HG03103 (cell line): ENCODE measurements at regions not wholly inside any gene's neighbourhood (a gene's known extent, or its start where the extent isn't known, plus 50 kb on each side); places are given as distances from the start of the nearest gene placed in this dataset.

Source experiments
- ATAC-seq: cut with Tn5 transposase; IDR thresholded peaks from one replicate; pipeline ENCODE4 v1.9.1; 2021; ENCODE audit warnings: low read depth; ENCODE audit not compliant: unreplicated experiment

DNA sequence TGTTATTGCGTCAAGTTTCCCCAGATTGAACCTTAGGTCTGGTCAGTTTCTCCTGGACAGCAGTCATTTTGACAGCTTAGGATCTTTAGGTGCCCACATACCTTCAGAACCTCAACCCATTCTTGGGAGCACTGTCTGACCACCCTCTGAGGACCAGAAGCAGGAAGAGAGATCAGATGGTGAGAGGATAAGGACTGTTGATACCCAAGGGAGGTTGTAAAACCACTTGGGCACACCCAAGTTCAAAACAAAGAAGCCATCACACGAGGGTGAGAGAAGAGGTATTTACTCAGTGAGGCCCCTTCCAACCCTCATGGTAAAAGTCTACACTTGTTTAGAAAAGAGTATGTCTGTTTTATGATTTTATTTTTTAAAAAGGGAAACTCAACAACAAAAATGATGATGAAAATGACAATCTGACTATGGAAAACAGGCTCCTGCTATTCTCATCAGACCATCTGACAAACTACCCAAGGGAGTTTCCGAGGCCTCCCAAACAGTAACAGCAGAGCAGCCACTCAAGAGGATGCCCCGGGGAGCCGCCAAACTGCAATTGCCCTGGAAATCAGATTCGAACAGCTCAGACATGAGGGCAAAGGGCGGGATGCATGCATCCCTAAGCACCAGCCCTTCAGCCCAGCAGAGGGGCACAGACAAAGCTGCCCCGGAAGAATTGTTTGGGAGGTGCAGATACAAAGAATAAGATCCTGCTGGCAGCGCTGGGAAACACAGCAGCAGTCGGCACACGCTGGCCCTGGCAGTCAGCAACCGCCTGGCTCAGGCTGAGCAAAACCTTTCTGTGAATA is 162.6 kb upstream of the PLEKHG7 start:
- ATAC-seq: no peak

DNA sequence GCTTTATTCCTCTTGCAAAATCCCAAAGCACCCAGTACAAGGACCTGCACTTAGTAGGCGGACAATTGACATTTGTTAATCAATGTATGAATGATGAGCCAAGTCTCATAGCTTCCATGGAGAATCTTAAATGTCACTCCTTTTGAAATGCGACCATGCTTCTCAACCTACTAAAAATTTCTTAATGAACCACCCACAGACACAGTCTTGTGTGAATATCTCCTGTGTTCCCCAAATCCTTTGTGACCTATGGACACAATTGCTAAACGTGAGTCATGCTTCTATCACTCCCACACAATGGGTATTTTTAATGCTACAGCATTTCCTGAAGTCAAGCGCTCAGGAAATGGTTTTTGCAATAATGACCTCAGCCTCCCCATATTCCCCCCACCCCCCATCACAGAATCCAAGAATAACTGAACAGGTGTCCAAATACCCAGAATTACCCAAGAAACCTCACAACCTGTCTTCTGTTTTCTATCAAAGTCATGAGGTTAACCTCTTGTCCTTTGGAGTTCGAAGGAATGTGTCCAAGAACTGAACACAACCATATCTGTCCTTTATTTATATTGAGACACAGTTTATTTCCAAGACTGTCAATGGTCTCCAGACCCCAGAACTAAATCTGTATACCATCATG is 163.6 kb upstream of the PLEKHG7 start:
- no peak for ATAC-seq

DNA sequence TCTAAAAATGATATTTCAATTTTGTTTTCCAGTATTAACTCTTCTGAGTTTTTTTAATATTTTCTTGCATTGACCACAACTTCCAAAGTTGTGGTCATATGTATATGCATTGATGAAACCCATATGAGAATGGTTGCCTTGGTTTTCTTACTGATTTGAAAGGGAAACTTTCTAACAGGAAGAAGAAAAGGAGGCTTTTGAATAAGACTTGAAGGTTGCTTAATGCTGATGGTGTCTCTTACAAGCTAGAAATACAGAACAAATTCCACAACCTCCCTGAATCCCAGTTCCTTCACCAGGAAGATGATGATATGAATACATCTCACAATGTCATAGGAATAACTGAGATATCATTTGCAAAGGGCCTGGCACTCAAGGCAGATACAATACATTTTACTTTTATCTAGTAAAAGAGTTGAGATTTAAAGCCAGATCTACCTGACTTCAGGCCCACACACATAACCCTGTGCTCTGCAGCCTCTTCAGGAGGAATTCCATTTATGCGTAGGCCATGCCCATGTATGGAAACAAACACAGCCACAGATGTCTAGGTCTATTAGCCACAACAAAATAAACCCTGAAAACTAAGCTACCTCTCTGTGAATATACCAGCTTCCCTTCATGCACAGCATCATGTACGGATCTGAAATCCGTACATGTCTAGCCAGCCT is 165.4 kb upstream of the PLEKHG7 start:
- no peak for ATAC-seq

DNA sequence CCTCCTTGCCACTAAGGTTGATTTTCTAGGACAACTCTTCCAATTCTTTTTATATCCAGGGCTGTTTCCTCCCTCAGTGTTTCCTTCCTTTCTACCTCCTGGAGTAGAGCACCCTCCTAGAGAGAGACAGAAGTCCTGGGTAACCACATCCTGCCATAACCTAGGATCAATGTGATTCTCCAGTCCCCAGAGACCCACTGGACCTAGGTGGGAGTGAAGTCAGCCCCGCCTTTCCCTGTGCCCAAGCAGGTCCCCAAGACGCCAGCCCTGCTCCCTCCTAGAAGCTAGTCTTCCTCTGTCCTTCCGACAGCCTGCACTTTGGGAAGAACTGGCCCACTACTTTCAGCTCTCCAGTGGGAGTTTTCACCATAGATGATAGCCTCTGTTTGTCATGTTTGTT is 166.8 kb upstream of the PLEKHG7 start:
- no peak for ATAC-seq

DNA sequence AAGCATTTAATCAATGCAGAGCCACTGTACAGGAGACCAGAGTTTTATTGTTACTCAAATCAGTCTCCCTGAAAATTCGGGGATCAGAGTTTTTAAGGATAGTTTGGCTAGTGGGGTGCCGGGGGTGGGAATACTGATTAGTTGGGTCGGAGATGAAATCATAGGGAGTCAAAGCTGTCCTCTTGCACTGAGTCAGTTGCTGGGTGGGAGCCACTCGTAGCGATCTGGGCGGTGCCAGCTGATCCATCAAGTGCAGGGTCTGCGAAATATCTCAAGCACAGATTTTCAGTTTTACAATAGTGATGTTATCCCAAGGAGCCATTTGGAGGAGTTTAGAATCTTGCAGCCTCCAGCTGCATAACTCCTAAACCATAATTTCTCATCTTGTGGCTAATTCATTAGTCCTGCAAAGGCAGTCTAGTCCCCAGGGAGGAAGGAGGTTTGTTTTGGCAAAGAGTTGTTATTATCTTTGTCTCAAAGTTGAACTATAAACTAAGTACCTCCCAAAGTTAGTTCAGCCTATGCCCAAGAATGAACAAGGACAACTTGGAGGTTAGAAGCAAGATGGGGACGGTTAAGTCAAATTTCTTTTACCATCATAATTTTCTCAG is 169.4 kb upstream of the PLEKHG7 start:
- no peak for ATAC-seq

DNA sequence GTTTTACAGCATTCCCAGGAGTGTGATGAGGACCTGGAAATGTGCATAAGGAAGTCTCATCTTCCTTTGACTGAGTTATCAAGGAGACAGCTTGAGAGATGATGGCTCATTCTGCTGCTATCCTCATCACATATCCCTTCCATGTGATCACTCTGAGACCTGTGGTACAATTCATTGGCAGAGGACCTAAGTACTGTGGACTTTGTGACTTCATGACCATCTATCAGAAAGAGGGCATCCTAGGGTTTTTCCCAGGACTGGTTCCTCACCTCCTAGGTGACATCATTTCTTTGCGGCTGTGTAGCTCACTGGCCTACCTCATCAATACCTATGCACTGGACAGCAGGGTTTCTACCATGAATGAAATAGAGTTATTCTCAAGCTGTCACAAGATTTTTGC is 172.1 kb upstream of the PLEKHG7 start:
- no peak for ATAC-seq

DNA sequence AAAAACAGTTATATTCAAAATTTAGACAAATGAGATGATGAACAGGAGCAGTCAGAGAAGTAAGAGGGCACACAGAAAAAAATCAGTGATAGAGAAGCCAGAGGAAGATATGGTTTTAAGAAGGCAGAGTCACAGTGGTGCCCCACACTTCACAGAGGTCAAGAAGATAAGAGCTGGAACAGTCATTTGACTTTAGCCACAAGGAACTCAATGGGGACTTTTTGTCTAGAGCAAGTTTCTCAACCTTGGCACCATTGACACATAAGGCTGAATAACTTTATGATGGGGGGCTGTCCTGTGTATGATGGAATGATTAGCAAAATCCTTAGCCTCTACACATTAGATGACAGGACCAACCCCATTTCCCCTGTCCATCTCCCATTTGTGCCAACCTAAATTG is 172.8 kb upstream of the PLEKHG7 start:
- ATAC-seq: no peak

DNA sequence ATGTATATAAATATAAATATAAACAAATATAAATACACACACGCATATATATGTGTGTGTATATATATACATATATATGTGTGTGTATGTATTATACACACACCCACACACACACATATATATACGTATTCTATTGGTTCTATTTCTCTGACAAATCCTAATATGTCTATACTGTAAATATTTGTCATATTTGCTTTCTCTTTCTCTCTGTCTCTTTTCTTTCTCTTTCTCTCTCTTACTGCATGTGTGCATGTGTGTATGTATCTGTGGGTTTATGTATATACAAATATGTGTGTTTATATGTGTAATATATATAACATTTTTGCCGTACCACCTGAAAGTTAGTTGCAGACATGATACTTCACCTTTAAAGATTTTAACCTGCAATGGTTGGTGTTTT is 174.2 kb upstream of the PLEKHG7 start:
- ATAC-seq: no peak

DNA sequence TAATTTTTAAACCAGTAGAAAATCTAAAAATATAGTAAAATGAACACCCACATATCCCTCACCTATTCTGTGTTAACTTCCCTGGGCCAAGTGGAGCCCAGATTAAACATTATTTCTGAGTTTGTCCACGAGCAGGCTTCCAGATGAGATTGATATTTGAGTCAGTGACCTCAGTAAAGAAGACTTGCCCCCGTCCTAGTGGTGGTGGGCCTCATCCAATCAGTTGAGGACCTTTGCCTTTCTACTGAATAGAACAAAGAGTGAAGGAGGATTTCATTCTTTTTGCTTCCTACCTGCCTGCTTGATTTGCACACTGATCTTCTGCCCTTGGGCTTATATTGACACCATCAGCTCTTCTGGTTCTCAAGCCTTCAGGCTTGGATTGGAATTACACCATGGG is 174.7 kb upstream of the PLEKHG7 start:
- no peak for ATAC-seq

DNA sequence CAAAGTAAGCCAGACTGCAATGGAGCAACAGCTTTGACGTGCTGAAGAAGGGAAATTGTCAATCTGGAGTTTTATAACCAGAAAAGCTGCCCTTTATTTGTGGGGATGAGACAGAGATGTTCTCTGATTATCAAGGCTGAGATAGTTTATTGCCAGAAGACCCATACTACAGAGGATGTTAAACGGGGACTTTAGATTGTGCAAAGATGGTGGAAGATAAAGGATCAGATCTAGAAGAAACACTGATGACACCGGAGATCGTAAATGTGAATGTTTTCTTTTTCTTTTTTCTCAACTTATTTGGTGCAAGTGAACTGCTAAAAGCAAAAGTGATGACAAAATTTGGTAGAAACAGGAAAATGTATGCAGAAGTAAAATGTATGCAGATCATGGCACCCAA is 178.3 kb upstream of the PLEKHG7 start:
- ATAC-seq: no peak

DNA sequence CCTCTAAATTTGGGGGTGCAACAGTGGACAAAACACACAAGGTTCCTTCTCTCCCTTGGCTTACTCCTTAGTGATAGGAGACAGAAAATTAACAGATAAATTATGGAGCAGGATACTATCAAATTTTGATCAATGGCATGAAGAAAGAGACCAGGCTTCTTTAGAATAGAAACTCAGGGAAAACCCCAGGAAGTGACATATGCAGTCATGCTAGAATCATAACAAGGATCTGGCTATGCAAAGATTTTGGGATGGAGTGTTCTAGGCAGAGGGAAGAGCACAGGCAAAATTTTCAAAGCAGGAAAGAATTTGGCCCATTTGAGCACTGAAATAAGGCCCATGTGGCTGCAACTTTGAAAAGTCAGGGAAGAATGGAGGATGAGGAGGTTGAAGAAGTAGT is 182.3 kb upstream of the PLEKHG7 start:
- no peak for ATAC-seq

DNA sequence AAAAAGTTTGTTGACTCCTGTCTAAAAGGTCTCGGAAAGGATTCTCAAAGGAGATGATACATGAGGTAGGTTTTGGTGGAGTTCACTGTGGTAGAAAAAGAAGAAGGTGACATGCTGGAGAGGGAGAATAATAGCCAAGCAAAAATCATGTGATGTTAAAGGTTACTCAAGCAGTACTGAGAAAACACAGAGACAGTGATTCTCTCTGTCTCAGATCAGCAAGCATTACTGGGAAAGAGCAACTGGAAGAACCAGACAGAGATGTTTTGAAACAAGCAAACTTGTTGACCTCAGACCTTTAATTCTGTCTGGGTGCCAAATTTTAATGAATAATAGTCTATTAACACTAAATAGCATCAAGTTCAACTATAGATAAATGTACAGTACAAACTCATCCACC is 183.5 kb upstream of the PLEKHG7 start:
- no peak for ATAC-seq

DNA sequence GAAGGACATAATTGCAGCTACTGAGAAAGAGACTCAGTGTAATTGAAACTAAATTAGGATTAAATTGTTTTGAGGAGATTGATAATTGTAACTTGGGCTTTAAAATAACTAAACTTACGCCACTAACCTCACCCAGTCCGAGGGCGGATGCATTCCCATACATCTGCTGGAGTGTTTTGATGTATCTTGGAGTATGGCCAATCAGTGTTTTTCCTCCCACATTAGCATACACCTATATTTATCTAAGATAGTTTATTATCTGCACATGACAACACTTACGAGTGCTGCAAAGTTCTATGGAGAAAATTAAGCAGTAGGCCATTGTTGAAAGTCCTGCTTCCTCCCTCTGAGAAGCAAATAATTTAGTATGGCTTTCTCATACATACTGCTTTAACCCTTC is 184.7 kb upstream of the PLEKHG7 start:
- ATAC-seq: no peak

DNA sequence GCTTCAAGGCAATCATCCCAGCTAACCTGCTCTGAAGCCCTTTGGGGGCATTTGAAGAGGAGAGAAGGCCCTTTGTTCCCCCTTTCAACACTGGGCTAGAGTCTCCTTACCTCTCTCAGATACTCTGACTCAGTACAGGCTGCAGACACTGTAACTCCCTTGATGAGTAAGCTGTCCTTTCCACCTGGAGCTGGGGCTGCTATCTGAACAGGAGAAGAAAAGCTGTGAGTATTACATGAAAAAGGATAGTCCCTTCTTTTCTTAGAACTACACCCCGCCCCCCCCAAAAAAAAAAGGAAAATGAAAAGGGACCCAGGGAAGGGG is 186.6 kb upstream of the PLEKHG7 start:
- no peak for ATAC-seq

DNA sequence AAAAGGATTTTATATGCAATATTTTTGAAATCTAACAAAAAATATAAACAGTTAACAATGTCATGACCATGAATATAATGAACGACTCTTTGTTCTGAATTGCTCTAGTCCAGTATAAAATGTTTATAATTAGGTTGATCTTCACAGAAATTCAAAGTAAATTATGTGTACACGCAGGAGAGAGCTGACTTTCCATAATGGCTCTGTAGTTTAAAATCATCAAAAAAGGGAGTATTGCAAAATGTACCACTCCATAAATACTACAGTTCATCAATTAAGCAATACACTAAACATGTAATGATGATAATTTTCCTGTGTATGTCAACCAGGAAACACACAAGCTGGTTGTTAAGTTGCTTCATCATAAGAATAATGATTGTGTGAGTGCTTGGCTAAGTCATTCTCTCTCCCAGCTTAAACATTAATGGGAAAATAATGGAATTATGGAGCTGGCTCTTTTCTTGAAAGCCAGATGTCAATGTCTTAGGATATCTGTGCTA is 189.5 kb upstream of the PLEKHG7 start:
- no peak for ATAC-seq

DNA sequence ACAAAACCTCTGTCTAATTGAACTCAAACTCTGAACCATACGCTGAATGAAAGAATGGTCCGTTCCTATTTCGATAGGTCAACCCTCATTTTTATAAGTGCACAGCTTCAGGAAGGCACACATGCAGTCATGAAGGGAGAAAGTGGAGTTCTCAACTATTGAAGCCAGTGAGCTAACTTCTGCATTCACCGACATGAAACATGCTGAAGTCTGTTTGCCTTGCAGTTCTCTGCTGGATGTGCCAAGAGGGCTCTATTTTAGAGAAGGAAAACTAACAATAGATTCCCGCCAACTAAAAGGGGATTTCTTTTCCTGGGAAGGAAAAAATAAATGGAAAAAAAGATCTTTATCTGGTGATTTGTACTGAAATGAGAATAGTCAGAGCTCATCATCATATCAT is 191.0 kb upstream of the PLEKHG7 start:
- no peak for ATAC-seq

DNA sequence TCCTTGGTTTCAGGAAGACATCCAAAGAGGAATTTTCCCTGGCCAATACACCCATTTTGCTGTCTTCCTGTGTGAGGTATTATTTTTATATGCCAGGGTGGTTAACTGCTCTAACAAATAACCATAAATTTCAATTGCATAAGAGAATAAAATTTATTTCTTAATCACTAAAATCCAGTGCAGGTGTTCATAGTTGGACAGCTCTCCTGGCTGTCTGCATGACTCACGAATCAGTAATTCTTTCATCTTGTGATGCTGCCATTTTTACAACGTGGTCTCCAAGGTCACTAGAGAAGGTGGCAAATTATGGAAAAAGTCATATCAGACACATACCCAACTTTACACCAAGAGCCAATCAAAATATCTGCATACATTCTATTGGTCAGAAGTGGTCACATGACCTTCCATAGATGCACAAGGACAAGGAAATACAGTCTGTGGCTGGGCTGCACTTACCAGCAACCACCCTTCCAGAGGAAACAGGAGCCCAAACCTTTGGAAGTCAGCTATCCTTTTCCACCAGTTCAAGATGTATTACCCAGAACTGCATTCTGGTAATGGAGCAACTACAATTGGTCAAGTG is 193.5 kb upstream of the PLEKHG7 start:
- no peak for ATAC-seq

DNA sequence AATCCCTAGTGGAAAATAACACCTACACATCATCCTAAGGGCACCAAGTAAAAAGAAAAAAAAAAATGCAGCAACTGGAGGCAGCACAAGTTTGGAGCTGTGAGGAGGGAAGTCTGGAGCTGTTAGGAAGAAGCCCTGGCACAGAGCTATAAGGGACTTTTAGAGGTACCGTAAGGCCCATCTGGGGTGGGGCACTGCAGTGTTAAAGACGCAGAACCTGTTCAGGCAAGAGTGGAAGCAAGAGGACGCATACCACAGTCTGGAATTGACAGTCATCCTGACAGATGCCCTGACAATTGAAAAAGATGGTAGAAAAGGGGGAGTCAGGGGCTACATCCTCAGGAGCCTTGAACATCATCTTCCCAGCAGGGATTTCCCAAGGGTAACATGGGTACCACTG is 195.9 kb upstream of the PLEKHG7 start:
- no peak for ATAC-seq

DNA sequence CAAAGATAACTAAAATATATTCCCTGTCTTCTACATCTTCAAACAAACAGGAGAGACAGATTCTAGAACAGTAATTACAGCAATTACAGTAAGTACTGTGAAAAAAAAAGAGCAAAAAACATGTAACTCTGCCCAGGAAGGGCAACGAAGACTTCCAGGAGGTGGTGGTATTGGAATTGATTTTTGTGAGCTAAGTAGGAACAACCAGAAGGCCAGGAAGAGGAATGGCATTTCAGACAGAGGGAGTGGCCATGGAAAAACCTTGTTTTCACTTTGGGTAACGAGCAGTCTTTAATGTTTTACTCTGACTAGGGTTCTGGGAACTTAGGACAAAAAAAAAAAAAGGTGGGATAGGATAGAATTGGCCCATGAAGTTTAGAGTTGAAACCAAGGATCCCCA is 196.3 kb upstream of the PLEKHG7 start:
- ATAC-seq: no peak

DNA sequence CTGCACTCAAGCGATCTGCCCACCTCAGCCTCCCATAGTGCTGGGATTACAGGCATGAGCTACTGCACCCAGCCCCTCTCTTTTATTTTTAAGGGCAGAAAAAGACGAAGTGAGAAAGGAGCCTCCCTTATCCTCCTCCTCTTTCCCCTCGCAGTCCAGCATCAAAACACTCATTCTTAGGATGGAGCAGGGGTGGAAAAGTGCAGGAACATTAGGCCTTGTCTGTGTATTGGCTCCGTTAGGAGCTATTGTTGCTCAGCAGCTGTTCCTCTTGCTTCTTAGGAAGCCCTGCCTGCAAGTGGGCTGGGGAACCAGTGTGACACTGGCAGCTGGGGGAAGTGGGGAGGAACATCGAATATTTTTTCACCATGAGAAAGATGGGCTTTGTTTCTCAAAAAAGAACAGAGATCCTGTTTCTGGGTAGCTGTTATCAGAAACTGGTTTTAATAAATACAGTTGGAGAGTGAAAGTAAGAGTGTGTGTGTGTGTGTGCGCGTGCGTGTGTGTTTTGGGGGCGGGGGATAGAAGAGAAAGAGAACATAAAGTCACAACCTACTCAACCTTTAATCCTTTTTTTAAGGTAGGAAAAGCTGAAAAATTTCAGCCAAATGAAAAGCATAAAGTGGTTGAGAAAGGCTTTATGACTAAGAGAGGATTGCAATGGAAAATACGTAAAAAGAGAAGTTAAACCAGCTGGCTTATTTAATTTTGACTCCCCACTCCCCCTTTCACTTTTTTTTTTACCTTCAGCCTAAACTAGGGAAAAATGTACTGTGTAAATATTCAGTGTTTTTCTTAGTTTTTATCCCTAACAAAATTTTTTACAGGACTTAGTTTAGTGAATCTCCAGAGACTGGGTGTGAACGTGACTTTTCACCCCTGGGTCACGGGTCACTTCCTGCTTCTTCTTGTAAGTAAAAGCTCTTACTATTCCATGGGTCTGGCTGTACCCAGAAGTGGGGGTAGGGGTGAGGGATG is 197.2 kb upstream of the PLEKHG7 start:
- ATAC-seq: no peak
